WTC11 (cell line): ENCODE measurements at regions not wholly inside any gene's neighbourhood (a gene's known extent, or its start where the extent isn't known, plus 50 kb on each side); places are given as distances from the start of the nearest gene placed in this dataset.
"Not testable (repeated sequence)": the region's sequence is repeated elsewhere in the genome, so short reads cannot be mapped to it uniquely, and the experiment has no call there.

Source experiments
- ATAC-seq: fragments of 200-7000 bp; cut with Tn5 transposase; 2 replicates; pipeline ENCODE4 v1.10.0; 2021; ENCODE audit warnings: mild to moderate bottlenecking, moderate library complexity
- CTCF ChIA-PET: fragments of 300-600 bp; sonication (Branson Sonifier 250); formaldehyde crosslinking; loops from one replicate; lab custom pipeline; 2021; ENCODE audit warnings: antibody characterized with exemption; lab: Charles Lee
- POLR2A ChIA-PET: fragments of 350-600 bp; sonication (Branson Sonifier 250); formaldehyde crosslinking; loops from one replicate; lab custom pipeline; 2021; ENCODE audit warnings: antibody characterized with exemption; lab: Charles Lee
- DNase-seq: peaks from one replicate; pipeline ENCODE4 v3.0.0; 2021; ENCODE audit warnings: low spot score
- H3K27ac Mint-ChIP-seq: 2 replicates; pipeline ENCODE4 v1.8.0; 2021; ENCODE audit warnings: mixed read lengths
- H3K27me3 Mint-ChIP-seq: 2 replicates; pipeline ENCODE4 v1.8.0; 2021; ENCODE audit warnings: low read depth, mild to moderate bottlenecking, moderate library complexity, mixed read lengths
- H3K36me3 Mint-ChIP-seq: 2 replicates; pipeline ENCODE4 v1.8.0; 2021; ENCODE audit warnings: mixed read lengths
- H3K4me1 Mint-ChIP-seq: 2 replicates; pipeline ENCODE4 v1.8.0; 2022; ENCODE audit warnings: mixed read lengths
- H3K4me3 Mint-ChIP-seq: 2 replicates; pipeline ENCODE4 v1.8.0; 2021; ENCODE audit warnings: mild to moderate bottlenecking, moderate library complexity, mixed read lengths
- H3K9me3 Mint-ChIP-seq: 2 replicates; pipeline ENCODE4 v1.8.0; 2021; ENCODE audit warnings: mixed read lengths
- AFF4 ChIP-seq: sonication (generic); formaldehyde crosslinking; IDR thresholded peaks from 2 replicates; pipeline ENCODE4 v1.8.1; 2023; ENCODE audit warnings: mild to moderate bottlenecking, missing genetic modification reagents, borderline replicate concordance
- AR ChIP-seq: fragments of 250-450 bp; sonication (Bioruptor Pico); IDR thresholded peaks from 2 replicates; pipeline ENCODE4 v1.9.0; 2021; ENCODE audit warnings: mild to moderate bottlenecking
- ATF3 ChIP-seq: sonication (generic); formaldehyde crosslinking; conservative IDR thresholded peaks from 2 replicates; pipeline ENCODE4 v1.8.1; 2022; ENCODE audit warnings: mild to moderate bottlenecking, missing genetic modification reagents
- CTCF ChIP-seq: fragments of 200-600 bp; IDR thresholded peaks from 2 replicates; pipeline ENCODE4 v1.8.0; 2022; ENCODE audit warnings: antibody characterized with exemption
- PRRX2 ChIP-seq: fragments of 250-450 bp; sonication (Bioruptor Pico); IDR thresholded peaks from 2 replicates; pipeline ENCODE4 v1.8.0; 2021; ENCODE audit warnings: mild to moderate bottlenecking
- TCF7 ChIP-seq: sonication (generic); formaldehyde crosslinking; IDR thresholded peaks from 2 replicates; pipeline ENCODE4 v1.8.0; 2022; ENCODE audit warnings: mild to moderate bottlenecking, low read depth, missing genetic modification reagents, moderate library complexity
- TP53 ChIP-seq: sonication (generic); formaldehyde crosslinking; IDR thresholded peaks from 2 replicates; pipeline ENCODE4 v1.8.1; 2023; ENCODE audit warnings: mild to moderate bottlenecking, missing genetic modification reagents
- ZNF512 ChIP-seq: sonication (generic); formaldehyde crosslinking; IDR thresholded peaks from 2 replicates; pipeline ENCODE4 v1.8.1; 2022; ENCODE audit warnings: missing genetic modification reagents, borderline replicate concordance

- CTCF ChIA-PET, H3K36me3 Mint-ChIP-seq, POLR2A ChIA-PET, H3K9me3 Mint-ChIP-seq, H3K27me3 Mint-ChIP-seq, H3K27ac Mint-ChIP-seq, H3K4me3 Mint-ChIP-seq, DNase-seq, ATAC-seq, H3K4me1 Mint-ChIP-seq: not testable (repeated sequence)
Observed at GRCh38 chrX:83749736-83750135, 111.2 kb upstream of the CYLC1 start.

- H3K27me3 Mint-ChIP-seq, CTCF ChIA-PET, ATAC-seq: not testable (repeated sequence)
Observed at GRCh38 chrX:83750451-83750850, 110.5 kb upstream of the CYLC1 start.

GRCh38 chrX:83759872-83760271 lies 101.1 kb upstream of the CYLC1 start:
- ChIA-PET POLR2A (no interaction called here), CTCF (interaction anchor here (0.6 to 1.0 kb wide), 3 partner anchors 9 to 291 kb away, joined by 3 to 6 read pairs (median 5); no protein-coding TSS in a partner anchor)
- Mint-ChIP-seq H3K36me3 (no peaks in the 10 kb centered on the region), H3K4me3 (peak overlapping the region; percentile 46), H3K9me3 (no peaks in the 10 kb centered on the region), H3K27ac (no peak overlapping the region), H3K4me1 (peaks cover 12% of the 10 kb centered on the region), H3K27me3 (no peaks in the 10 kb centered on the region)
- TF ChIP-seq CTCF: peak; percentile 34; the same call in 1 of the 2 replicates
- no peak for TF ChIP-seq ZNF512 (CRISPR knock-in tag)
- no peak for TF ChIP-seq AFF4
- ATAC-seq (peak; percentile 55; the same call in 1 of the 2 replicates), DNase-seq (no peak)

More at GRCh38 chrX:83750451-83750850, 110.5 kb upstream of the CYLC1 start:
- H3K4me1 Mint-ChIP-seq, H3K36me3 Mint-ChIP-seq, H3K9me3 Mint-ChIP-seq, POLR2A ChIA-PET, H3K4me3 Mint-ChIP-seq, H3K27ac Mint-ChIP-seq, DNase-seq: not testable (repeated sequence)

GRCh38 chrX:83771664-83772063 lies 89.3 kb upstream of the CYLC1 start:
- peaks cover 3% of the 10 kb centered on the region; the same call in 1 of the 2 replicates for H3K9me3 Mint-ChIP-seq
- H3K27me3 Mint-ChIP-seq: no peaks in the 10 kb centered on the region; the same call in 1 of the 2 replicates
- H3K36me3 Mint-ChIP-seq: no peaks in the 10 kb centered on the region
- no peak overlapping the region for H3K27ac Mint-ChIP-seq
- H3K4me3 Mint-ChIP-seq: no peak overlapping the region
- ATAC-seq (peak; percentile 87), DNase-seq (no peak)
- ChIA-PET CTCF (interaction anchor here (0.5 to 1.5 kb wide), 7 partner anchors 10 to 811 kb away, joined by 3 to 4 read pairs (median 3); no protein-coding TSS in a partner anchor), POLR2A (no interaction called here)
- TF ChIP-seq TCF7 (CRISPR knock-in tag): no peak
- no peak for TF ChIP-seq PRRX2 (CRISPR knock-in tag)
- no peak for TF ChIP-seq AR (CRISPR knock-in tag)
- TF ChIP-seq TP53: no peak
- no peak for TF ChIP-seq ATF3 (CRISPR knock-in tag)
- TF ChIP-seq, all 79 proteins: peak for 0
- H3K4me1 Mint-ChIP-seq: no peaks in the 10 kb centered on the region
